Adrenal gland (tissue), 5 donors: ENCODE measurements at regions not wholly inside any gene's neighbourhood (a gene's known extent, or its start where the extent isn't known, plus 50 kb on each side); places are given as distances from the start of the nearest gene placed in this dataset.

Experiments
- CTCF ChIP-seq, 6 experiments: fragments of 450-650 bp in 4 of 6; fragments of 200-600 bp in 2 of 6; sonication (generic) in 1 of 6; IDR thresholded peaks; 1 replicate in 5 of 6; 2 replicates in 1 of 6; pipeline versions ENCODE4 v1.5.1 to v1.8.0; 2016 to 2021; ENCODE audit warnings: antibody characterized with exemption in 6 of 6, mild to moderate bottlenecking in 2 of 6, moderate library complexity in 1 of 6
- POLR2A ChIP-seq, 2 donors: fragments of 450-650 bp; IDR thresholded peaks; one replicate each; pipeline ENCODE4 v1.6.1; 2017; ENCODE audit warnings: antibody characterized with exemption in 2 of 2, mild to moderate bottlenecking in 2 of 2, moderate library complexity in 1 of 2
- donor health status: DM: no; HTN: no; CAD: no.

DNA sequence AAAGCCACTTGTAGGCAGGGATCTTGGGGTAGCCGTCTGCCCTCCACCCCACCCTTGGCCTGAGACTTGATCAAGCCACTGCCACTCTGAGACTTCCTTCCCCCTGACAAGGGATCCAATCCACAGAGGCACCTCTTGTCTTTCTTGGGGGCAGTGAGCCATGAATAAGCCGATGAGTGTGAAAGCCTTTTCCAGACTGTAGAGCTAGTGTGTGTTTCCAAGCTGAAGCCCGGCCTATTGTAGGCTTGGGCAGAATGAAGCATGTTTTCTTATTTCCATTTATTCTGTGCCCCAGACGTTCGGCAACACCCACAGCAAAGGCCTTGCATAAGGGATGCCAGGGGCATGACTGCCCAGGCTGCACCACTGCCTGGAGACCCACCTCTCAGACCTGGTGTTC lies 991.6 kb downstream of the BCL11B start:
- TF ChIP-seq CTCF (IDR thresholded peaks at IDR 0.05) (no peak), POLR2A (IDR thresholded peaks at IDR 0.05) (no peak)
